ENCODE measurements at regions not wholly inside any gene's neighbourhood (a gene's known extent, or its start where the extent isn't known, plus 50 kb on each side); places are given as distances from the start of the nearest gene placed in this dataset.

DNA sequence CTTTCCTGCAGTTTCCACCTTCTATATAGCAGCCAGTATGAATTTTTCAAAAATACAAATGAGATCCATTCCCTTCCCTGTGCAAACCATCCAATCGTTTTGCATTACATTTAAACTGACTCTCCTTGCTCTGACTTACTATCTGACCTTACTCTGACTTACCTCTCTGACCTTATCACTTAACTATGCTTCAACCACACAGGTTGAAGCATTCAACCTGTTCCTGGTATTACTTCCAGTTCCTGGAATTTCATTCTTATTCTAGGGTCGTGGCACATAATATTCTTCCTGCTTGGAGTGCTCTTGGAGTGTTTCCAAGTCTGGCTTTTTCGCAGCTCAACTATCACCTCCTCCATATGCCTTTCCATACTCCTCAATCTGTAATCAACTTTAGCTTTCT is 850.6 kb upstream of the CHAC2 start:
- no peak for TF ChIP-seq TAF1 (IDR thresholded peaks at IDR 0.05; ENCODE audit: borderline replicate concordance, insufficient read depth, low read length)
- no peak for TF ChIP-seq POLR2AphosphoS5 (IDR thresholded peaks at IDR 0.05; ENCODE audit: low read depth, low read length)
- TF ChIP-seq, protein P1, sequence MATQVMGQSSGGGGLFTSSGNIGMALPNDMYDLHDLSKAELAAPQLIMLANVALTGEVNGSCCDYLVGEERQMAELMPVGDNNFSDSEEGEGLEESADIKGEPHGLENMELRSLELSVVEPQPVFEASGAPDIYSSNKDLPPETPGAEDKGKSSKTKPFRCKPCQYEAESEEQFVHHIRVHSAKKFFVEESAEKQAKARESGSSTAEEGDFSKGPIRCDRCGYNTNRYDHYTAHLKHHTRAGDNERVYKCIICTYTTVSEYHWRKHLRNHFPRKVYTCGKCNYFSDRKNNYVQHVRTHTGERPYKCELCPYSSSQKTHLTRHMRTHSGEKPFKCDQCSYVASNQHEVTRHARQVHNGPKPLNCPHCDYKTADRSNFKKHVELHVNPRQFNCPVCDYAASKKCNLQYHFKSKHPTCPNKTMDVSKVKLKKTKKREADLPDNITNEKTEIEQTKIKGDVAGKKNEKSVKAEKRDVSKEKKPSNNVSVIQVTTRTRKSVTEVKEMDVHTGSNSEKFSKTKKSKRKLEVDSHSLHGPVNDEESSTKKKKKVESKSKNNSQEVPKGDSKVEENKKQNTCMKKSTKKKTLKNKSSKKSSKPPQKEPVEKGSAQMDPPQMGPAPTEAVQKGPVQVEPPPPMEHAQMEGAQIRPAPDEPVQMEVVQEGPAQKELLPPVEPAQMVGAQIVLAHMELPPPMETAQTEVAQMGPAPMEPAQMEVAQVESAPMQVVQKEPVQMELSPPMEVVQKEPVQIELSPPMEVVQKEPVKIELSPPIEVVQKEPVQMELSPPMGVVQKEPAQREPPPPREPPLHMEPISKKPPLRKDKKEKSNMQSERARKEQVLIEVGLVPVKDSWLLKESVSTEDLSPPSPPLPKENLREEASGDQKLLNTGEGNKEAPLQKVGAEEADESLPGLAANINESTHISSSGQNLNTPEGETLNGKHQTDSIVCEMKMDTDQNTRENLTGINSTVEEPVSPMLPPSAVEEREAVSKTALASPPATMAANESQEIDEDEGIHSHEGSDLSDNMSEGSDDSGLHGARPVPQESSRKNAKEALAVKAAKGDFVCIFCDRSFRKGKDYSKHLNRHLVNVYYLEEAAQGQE (IDR thresholded peaks at IDR 0.05; ENCODE audit: insufficient read depth in 1 of 2, low read depth in 2 of 2, low read length in 2 of 2): no peak
- no peak for TF ChIP-seq SIN3A (IDR thresholded peaks at IDR 0.05; ENCODE audit: borderline replicate concordance, insufficient read depth, low read length)

Data from PFSK-1 (cell line).